Suppressor macrophage treated with lipopolysaccharide for 1 hour (primary cell): ENCODE measurements at regions not wholly inside any gene's neighbourhood (a gene's known extent, or its start where the extent isn't known, plus 50 kb on each side); places are given as distances from the start of the nearest gene placed in this dataset.
"Not testable (repeated sequence)": the region's sequence is repeated elsewhere in the genome, so short reads cannot be mapped to it uniquely, and the experiment has no call there.

Experiments used
- DNase-seq, 3 donors: peaks; one replicate each; pipeline ENCODE4 v3.0.0-alpha.2; 2020 to 2022

DNA sequence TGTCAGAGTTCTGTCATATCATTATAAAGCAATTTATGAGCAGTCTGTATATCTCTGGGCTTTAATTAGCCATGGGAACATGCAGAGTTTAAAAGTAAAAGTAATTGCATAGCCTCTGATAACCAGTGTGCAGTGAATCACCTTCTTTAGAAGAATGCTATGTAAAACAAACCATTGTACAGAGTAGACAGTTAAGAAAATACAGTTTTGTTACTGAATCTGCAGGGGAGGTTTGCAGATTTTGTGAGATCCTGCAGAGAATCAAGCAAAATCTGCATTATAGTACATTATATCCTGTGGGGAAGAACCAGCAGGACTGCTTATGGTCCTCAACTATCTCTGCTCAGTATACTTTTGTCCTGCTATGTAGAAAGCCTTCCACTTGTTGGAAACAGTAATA is 396.2 kb upstream of the NAALADL2 start:
- no peak for DNase-seq

DNA sequence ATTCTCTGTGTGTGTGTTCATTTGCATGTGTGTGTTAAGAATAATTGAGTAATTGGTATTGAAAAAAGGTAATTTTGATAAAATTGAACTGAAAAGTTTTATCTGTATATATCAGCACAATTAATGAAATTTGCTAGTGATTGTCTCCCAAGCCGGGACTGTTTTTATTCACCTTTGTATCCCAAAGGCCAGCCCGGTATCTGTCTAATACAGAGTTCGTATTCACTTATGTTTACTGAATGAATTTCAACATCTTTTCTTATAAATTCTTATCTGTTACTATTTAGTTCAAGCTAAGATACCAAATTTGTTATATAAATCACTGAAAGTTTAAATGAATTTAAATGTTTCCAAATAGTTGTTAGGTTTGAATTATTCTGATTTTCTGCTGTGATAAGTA is 394.0 kb upstream of the NAALADL2 start:
- DNase-seq, result no peak

GRCh38 chr3:174466471-174467054 is 392.6 kb upstream of the NAALADL2 start:
- no peak for DNase-seq

GRCh38 chr3:174477491-174477890 is 381.6 kb upstream of the NAALADL2 start:
- no peak for DNase-seq

DNA sequence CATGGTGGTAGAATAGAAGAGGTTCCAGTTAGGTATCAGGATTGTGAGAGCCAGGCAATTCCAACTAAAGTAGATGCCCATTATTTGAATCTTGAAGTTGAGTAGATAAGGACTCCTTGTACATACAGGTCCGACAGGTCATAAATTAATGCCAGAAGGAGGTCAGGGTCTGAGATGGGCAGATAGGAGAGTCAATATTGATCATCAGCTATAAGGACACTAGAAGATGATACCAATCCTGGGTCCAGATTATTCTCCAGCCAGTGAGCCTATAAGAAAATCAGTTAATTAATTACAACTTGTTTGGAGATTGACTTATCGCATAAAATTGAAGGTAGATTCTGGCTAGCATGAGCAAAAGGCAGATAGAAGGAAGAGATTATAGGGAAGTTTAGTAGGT is 378.4 kb upstream of the NAALADL2 start:
- DNase-seq, result no peak

DNA sequence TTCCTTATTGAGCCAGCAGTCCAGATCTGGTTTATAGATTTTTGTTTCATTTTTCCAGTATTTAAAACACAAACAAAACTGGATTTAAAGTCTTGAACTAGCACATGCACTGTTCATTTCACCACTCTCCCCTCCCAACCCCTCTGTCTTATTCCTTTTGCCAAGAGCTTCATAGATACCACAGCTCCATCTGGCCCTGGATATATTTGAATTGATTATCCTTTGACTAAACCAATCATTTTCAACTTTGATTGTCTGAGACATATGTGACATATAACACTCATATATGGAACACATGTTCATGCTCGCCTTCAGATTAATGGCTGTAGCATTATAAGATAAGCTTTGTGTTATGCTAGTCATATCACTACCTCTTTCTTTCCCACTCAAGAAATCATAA is 376.6 kb upstream of the NAALADL2 start:
- no peak for DNase-seq

- no peak for DNase-seq
Observed at GRCh38 chr3:174483254-174483653, 375.9 kb upstream of the NAALADL2 start.

- DNase-seq, result not testable (repeated sequence)
Observed at GRCh38 chr3:174483856-174484255, 375.3 kb upstream of the NAALADL2 start.

DNA sequence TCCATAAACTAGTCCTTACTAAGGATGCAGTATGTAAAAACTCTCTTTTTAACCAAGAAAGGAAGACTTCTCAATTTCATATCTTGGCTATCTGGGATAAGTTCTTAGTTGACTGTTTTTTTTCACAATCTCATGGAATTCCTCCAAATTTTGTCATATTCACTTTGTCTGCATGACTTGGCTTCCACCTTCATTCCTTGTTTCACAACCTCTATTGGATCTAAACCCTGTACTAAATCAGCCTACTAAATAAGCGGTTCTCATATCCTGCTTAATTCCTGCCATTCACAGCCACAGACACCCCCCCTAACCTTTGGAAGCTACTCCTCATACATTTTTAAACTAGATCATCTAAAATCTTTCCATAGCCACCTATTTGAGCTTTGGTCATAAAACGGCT is 370.6 kb upstream of the NAALADL2 start:
- no peak for DNase-seq

GRCh38 chr3:174495311-174495710 is 363.8 kb upstream of the NAALADL2 start:
- no peak for DNase-seq

- no peak for DNase-seq
Observed at GRCh38 chr3:174495928-174496327, 363.2 kb upstream of the NAALADL2 start.

DNA sequence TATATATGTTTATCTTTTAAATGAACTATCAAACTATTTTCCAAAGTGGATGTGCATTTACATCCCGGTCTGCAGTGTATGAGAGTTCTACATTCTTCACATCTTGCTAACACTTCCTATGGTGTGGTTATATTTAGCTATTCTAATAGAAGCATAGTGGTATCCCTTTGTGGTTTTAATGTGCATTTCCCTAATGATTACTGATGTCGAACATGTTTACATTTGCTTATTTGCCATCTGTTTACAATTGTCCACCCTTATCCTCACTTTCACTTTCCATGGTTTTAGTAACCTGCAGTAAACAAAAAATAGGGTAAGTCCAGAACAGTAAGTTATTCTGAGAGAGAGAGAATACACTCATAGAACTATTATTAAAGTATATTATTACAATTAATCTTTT is 360.5 kb upstream of the NAALADL2 start:
- no peak for DNase-seq

GRCh38 chr3:174505266-174505665 is 353.9 kb upstream of the NAALADL2 start:
- DNase-seq, result no peak

GRCh38 chr3:174524203-174524602 is 334.9 kb upstream of the NAALADL2 start:
- DNase-seq, result no peak

DNA sequence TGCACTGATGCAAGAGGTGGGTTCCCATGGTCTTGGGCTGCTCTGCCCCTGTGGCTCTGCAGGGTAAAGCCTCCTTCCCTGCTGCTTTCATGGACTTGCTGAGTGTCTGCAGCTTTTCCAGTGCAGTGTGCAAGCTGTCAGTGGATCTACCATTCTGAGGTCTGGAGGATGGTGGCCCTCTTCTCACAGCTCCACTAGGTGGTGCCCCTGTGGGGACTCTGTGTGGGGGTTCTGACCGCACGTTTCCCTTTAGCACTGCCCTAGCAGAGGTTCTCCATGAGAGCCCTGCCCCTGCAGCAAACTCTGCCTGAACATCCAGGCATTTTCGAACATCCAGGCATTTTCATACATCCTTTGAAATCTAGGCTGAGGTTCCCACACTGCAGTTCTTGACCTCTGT is 329.8 kb upstream of the NAALADL2 start:
- no peak for DNase-seq

DNA sequence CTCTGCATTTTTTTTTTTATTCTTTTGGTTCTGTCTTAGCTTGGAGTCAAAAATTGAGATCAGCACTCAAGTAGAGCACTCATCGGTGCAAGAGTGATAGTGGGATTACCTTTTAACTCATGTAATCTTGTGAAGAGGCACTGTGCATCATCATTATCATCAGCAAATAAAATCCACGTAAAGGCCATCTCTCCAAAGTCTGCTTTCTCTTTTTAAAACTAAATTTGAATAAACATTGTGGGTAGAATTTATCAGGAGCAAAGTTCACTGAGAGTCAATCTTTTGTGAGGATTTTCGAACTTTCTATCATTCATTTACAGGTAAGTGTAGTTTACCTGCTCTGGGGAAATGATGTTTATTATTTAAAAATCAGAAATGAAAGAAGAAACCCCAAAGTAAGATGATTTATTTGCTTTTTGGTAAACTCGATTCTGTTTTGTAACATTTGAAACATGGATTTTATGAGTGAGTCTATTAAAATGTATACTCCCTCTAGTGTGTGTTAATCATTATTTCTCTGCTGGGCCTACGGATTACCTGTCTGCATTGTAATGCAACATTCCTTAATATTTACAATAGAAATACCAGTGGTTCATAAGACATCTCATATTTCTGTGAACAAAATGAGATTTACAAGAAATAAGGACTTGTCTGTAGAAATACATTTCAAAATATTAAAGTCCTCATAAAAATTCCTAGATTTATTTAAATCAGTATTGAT is 327.7 kb upstream of the NAALADL2 start:
- no peak for DNase-seq

- no peak for DNase-seq
Observed at GRCh38 chr3:174532216-174532615, 326.9 kb upstream of the NAALADL2 start.

DNA sequence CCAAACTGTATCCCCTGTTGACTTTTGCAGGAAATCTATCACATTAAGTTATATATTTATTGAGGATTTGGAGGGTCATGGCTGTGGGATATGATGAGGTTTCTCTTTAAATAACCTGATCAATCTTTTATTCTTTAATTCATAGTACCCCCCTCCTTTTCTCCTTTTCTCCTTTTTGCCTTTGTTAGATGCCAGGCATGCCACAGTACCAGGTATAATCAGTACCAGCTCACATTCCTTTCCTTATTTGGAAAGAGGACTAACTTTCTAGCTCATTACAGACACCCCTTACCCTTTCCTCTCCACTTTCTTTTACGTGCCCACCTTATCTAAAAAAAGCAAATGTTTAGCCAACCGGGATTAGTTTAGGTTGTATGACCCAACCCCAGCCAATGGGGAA is 326.4 kb upstream of the NAALADL2 start:
- no peak for DNase-seq

DNA sequence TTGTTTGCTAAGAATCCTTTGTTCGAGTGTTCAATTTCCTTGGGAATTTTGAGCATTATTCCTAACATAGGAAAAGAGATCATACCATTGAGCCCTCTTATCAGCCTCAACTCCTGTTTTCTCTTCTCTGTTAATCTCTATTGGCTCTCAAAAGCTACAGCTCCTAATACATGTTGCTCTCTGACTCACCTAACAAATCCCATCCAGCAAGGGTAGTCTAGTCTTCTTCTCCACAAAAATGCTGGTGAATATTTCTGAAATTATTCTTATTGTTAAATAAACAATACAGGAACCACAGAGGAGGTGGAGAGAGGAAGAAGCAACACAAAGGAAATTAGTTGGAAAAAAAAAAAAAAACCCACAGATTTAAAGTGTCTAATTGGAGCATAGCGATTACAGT is 325.8 kb upstream of the NAALADL2 start:
- DNase-seq, result no peak

- DNase-seq, result no peak
Observed at GRCh38 chr3:174536319-174536718, 322.8 kb upstream of the NAALADL2 start.

DNA sequence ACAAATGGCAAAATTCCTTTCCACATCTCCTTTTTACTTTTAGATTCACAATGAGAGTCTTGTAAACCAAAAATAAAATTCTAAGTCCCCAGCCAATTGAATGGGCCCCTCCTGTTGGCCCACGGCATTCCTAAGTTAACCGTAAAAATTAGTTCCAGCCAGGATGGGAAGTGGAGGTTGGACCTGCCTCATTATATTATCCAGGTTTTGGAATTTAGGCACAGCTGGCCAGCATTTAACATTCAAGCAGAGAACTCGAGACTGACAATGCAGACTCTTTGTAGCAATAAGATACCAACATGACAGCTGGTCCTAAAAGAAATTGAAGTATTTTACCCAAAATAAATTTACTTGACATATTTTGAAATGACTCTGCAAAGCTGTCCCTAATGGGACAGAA is 321.0 kb upstream of the NAALADL2 start:
- no peak for DNase-seq

DNA sequence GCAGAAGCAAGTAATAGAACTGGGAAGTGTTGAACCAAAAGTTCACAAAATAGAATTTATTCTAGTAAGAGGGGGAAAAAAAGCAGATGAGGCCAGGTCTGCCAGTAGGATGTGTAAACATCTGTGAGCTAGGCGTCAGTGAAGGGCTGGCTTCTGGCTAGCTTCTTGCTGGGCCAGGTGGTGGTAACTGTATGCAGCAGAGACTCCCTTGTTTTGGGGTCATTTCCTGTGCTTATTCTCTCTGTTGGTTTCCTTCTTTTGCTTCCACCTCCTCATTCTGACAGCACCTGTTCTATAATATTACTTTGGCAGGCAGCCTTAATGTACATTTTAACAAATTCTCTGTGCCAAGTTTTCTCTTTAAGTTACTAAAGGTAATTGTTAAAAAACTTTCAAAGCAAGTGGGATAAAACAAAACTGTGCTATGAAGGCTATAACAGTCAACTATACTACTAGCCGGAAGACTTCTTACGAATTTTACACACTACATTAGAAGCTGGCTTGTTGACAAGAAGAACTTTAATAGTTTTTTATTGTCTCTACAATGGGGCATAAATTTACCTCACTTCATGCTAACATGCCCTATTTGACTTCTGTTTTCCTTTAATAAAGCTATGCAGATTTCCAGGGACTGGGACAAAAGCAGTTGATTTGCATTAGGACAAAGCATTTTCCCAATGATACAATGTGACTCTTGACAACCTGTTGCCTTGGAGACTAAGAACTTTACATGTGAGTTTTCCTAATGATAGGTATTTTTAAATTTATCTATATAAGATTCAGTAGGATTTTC is 318.8 kb upstream of the NAALADL2 start:
- no peak for DNase-seq

DNA sequence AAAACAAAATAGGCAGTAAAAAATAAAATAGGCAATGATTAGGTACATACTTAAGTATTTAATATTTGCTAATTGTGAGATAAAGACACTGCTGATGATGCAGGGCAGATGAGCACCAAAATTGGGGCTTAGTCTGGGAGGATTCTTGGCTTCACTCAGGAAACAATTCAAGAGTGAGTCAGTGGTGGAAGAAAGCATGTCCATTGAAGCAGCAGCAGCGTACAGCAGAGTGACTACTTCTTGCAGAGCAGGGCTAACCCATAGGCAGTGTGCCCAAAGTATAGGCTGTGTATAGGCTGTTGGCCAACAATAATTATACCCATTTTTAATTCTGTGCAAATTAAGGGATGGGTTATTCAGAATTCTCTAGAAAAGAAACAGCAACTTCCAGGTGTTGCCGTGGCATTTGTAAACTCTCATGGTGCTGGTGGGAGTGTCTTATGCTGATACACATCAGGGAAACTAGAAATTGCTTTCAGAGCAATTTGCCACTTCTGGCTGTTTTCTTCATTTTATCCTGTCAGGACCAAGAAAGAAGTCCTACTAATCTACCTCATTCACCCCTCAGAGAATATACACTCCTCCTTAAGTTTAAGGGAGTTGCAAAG is 317.3 kb upstream of the NAALADL2 start:
- DNase-seq, result no peak
